K562 (cell line): ENCODE measurements at regions not wholly inside any gene's neighbourhood (a gene's known extent, or its start where the extent isn't known, plus 50 kb on each side); places are given as distances from the start of the nearest gene placed in this dataset.

ENCODE experiments used
- AFF4 ChIP-seq: sonication (generic); formaldehyde crosslinking; IDR thresholded peaks from 2 replicates; pipeline ENCODE4 v1.8.0; 2023; ENCODE audit warnings: mild to moderate bottlenecking, missing genetic modification reagents
- ZNF707 ChIP-seq: fragments of 250-450 bp; sonication (Bioruptor Pico); conservative IDR thresholded peaks from 2 replicates; pipeline ENCODE4 v1.8.0; 2022; ENCODE audit warnings: inconsistent platforms, mild to moderate bottlenecking, moderate library complexity

- TF ChIP-seq ZNF707 (CRISPR knock-in tag) (no peak), AFF4 (CRISPR knock-in tag) (no peak)
Measured at GRCh38 chr4:31390849-31391248, 670.7 kb downstream of the PCDH7 start.
